Urinary bladder (tissue), 3 donors: ENCODE measurements at regions not wholly inside any gene's neighbourhood (a gene's known extent, or its start where the extent isn't known, plus 50 kb on each side); places are given as distances from the start of the nearest gene placed in this dataset.

Source experiments
- DNase-seq: peaks from one replicate; pipeline ENCODE4 v3.0.0-alpha.2; 2015; ENCODE audit errors: extremely low spot score
- H3K27ac ChIP-seq: one replicate; pipeline ENCODE4 v1.5.1; 2013; ENCODE audit warnings: low read depth, mild to moderate bottlenecking, moderate library complexity
- H3K36me3 ChIP-seq: one replicate; pipeline ENCODE4 v1.6.1; 2013; ENCODE audit warnings: mild to moderate bottlenecking, moderate library complexity; ENCODE audit not compliant: insufficient read depth
- H3K4me1 ChIP-seq: one replicate; pipeline ENCODE4 v1.6.1; 2013; ENCODE audit warnings: mild to moderate bottlenecking, moderate library complexity; ENCODE audit not compliant: insufficient read depth
- H3K4me3 ChIP-seq: one replicate; pipeline ENCODE4 v1.5.1; 2013; ENCODE audit warnings: low read depth, low read length
- WGBS: extraction: QIAGEN DNeasy Blood & Tissue Kit; methylation state at CpG from one replicate; pipeline ENCODE4 v1.1.7; 2013; 5-methylcytosine and 5-hydroxymethylcytosine counted together
- donor health status: healthy with polysubstance abuse.
- donor health status: healthy.

DNA sequence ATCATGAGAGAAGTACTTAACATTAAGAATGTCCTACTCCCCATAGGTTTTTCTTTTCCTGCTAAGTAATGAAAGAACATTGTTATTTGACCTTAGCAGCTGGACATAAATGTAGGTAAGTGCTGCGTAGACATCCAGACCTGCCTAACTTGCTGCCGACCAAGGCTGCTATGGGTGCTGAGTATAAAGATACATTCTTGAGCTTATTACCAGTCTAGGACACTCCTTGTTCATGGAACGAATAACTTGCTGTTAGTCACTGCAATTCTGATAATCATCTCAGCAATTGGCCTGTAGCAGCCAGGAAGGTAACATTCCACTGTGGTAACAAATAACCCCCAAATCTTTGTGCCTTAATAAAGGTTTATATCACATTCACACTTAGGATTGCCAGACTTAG is 478.1 kb downstream of the VRK1 start:
- DNase-seq = no peak
- Histone ChIP-seq H3K27ac (no peak overlapping the region), H3K36me3 (no peaks in the 10 kb centered on the region), H3K4me1 (no peaks in the 10 kb centered on the region), H3K4me3 (no peak overlapping the region)
- 81% methylated on average over 3 of the region's 3 CpGs for WGBS

DNA sequence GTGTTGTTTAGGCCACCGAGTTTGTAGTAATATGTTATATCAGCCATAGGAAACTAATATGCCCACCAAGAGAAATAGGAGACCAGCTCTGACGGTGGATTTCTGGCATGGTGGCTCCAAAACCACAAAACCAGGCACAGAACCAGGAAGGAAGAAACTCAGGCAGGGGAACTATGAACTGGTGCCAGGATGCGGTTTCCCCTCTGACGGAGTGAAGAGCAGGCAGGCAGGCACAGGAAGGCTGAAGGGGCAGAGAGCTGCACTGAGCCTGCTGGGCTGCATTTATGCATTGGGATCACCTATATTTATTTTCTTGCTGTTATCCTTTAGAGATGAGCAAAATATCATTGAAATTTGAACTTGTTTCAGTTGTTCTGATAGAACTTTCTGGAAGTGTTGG is 479.4 kb downstream of the VRK1 start:
- Histone ChIP-seq H3K27ac (no peak overlapping the region), H3K4me3 (no peak overlapping the region), H3K4me1 (no peaks in the 10 kb centered on the region), H3K36me3 (no peaks in the 10 kb centered on the region)
- DNase-seq = no peak
- WGBS = 75% methylated on average over 4 of the region's 4 CpGs

- no peaks in the 10 kb centered on the region for H3K36me3 ChIP-seq
- H3K4me1 ChIP-seq = no peaks in the 10 kb centered on the region
- no peak for DNase-seq
- no peak overlapping the region for H3K27ac ChIP-seq
- no peak overlapping the region for H3K4me3 ChIP-seq
- 37% methylated on average over 9 of the region's 9 CpGs for WGBS
Observed at GRCh38 chr14:97277711-97278110, 480.5 kb downstream of the VRK1 start.

- Histone ChIP-seq H3K27ac (no peak overlapping the region), H3K4me3 (no peak overlapping the region), H3K4me1 (no peaks in the 10 kb centered on the region), H3K36me3 (no peaks in the 10 kb centered on the region)
- WGBS = 80% methylated on average over 10 of the region's 10 CpGs
- DNase-seq = no peak
Observed at GRCh38 chr14:97280526-97280925, 483.3 kb downstream of the VRK1 start.

GRCh38 chr14:97281741-97282140 is 484.6 kb downstream of the VRK1 start:
- H3K36me3 ChIP-seq = no peaks in the 10 kb centered on the region
- 70% methylated on average over 3 of the region's 3 CpGs for WGBS
- H3K4me3 ChIP-seq = no peak overlapping the region
- no peaks in the 10 kb centered on the region for H3K4me1 ChIP-seq
- H3K27ac ChIP-seq = no peak overlapping the region
- DNase-seq = no peak

GRCh38 chr14:97282210-97283004 is 485.2 kb downstream of the VRK1 start:
- WGBS = 71% methylated on average over 7 of the region's 7 CpGs
- Histone ChIP-seq H3K36me3 (no peaks in the 10 kb centered on the region), H3K4me1 (no peaks in the 10 kb centered on the region), H3K4me3 (no peak overlapping the region), H3K27ac (no peak overlapping the region)
- no peak for DNase-seq

DNA sequence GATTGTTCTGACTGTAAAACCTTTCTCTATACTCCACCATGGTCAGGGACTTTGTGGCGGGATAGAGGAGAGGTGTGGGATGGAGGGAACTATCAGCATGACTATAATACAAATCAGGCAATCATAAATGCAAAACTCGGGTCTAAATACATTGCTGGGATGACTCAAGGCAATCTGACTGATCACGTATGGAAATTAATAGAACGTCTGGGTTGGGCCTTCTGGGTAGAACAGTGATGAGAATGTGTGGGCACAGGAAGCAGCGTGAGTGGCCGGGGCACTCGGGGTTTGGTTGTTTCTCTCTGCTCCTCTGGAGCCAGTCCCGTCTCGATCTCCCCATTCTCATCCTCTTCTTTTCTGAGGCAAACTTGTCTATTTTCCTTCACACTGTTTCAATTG is 485.8 kb downstream of the VRK1 start:
- no peak overlapping the region for H3K4me3 ChIP-seq
- 78% methylated on average over 9 of the region's 9 CpGs for WGBS
- no peaks in the 10 kb centered on the region for H3K36me3 ChIP-seq
- H3K27ac ChIP-seq = no peak overlapping the region
- no peaks in the 10 kb centered on the region for H3K4me1 ChIP-seq
- DNase-seq = no peak

DNA sequence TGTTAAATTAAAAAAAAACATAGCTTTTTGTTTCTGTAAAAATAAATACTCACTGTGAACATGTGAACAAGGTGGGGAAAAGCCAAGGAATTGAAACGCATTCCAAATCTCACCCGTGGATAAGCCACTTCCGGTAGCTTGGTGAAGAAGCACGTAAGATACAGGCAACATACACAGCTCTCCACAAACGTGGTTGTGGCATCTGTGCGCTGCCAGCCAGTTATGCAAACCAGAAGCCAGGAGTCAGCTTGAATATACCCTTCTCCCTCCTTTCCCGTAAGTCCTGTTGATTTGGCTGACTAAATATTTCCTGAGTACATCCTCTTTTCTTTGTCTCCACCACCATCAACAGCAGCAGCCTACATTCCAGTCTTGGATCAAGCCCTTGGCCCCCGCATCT is 486.2 kb downstream of the VRK1 start:
- WGBS = 71% methylated on average over 8 of the region's 8 CpGs
- Histone ChIP-seq H3K36me3 (no peaks in the 10 kb centered on the region), H3K27ac (no peak overlapping the region), H3K4me3 (no peak overlapping the region), H3K4me1 (no peaks in the 10 kb centered on the region)
- no peak for DNase-seq

- Histone ChIP-seq H3K4me1 (no peaks in the 10 kb centered on the region), H3K36me3 (no peaks in the 10 kb centered on the region), H3K27ac (no peak overlapping the region), H3K4me3 (no peak overlapping the region)
- 83% methylated on average over 6 of the region's 6 CpGs for WGBS
- DNase-seq = no peak
Observed at GRCh38 chr14:97283841-97284240, 486.7 kb downstream of the VRK1 start.

GRCh38 chr14:97287956-97288355 is 490.8 kb downstream of the VRK1 start:
- Histone ChIP-seq H3K27ac (no peak overlapping the region), H3K4me1 (no peaks in the 10 kb centered on the region), H3K4me3 (no peak overlapping the region), H3K36me3 (no peaks in the 10 kb centered on the region)
- 82% methylated on average over 1 of the region's 1 CpG for WGBS
- DNase-seq = no peak

GRCh38 chr14:97290065-97290464 is 492.9 kb downstream of the VRK1 start:
- 70% methylated on average over 4 of the region's 4 CpGs for WGBS
- no peak for DNase-seq
- no peaks in the 10 kb centered on the region for H3K36me3 ChIP-seq
- H3K4me3 ChIP-seq = no peak overlapping the region
- H3K4me1 ChIP-seq = no peaks in the 10 kb centered on the region
- no peak overlapping the region for H3K27ac ChIP-seq

- Histone ChIP-seq H3K36me3 (no peaks in the 10 kb centered on the region), H3K4me1 (no peaks in the 10 kb centered on the region), H3K4me3 (no peak overlapping the region), H3K27ac (no peak overlapping the region)
- 81% methylated on average over 3 of the region's 3 CpGs for WGBS
- no peak for DNase-seq
Observed at GRCh38 chr14:97290977-97291376, 493.8 kb downstream of the VRK1 start.

GRCh38 chr14:97293659-97294058 is 496.5 kb downstream of the VRK1 start:
- no peaks in the 10 kb centered on the region for H3K4me1 ChIP-seq
- no peak for DNase-seq
- H3K27ac ChIP-seq = no peak overlapping the region
- WGBS = 21% methylated on average over 1 of the region's 1 CpG
- H3K4me3 ChIP-seq = no peak overlapping the region
- H3K36me3 ChIP-seq = no peaks in the 10 kb centered on the region

- H3K36me3 ChIP-seq = no peaks in the 10 kb centered on the region
- 75% methylated on average over 9 of the region's 9 CpGs for WGBS
- H3K27ac ChIP-seq = no peak overlapping the region
- H3K4me3 ChIP-seq = no peak overlapping the region
- no peaks in the 10 kb centered on the region for H3K4me1 ChIP-seq
- DNase-seq = no peak
Observed at GRCh38 chr14:97295108-97295710, 498.0 kb downstream of the VRK1 start.
